COLO668 (cell line): ENCODE measurements at regions not wholly inside any gene's neighbourhood (a gene's known extent, or its start where the extent isn't known, plus 50 kb on each side); places are given as distances from the start of the nearest gene placed in this dataset.
"Not testable (repeated sequence)": the region's sequence is repeated elsewhere in the genome, so short reads cannot be mapped to it uniquely, and the experiment has no call there.

ENCODE experiments used
- DNase-seq: peaks from one replicate; lab custom pipeline; 2025; ENCODE audit not compliant: unreplicated experiment; lab: John Stamatoyannopoulos, UW

GRCh38 chr5:16987776-16988175 lies 51.7 kb upstream of the MYO10 start:
- DNase-seq: no peak

GRCh38 chr5:16990817-16991520 lies 54.9 kb upstream of the MYO10 start:
- not testable (repeated sequence) for DNase-seq

- no peak for DNase-seq
Measured at GRCh38 chr5:16992006-16992405, 55.9 kb upstream of the MYO10 start.

- no peak for DNase-seq
Measured at GRCh38 chr5:16992444-16992843, 56.4 kb upstream of the MYO10 start.

- no peak for DNase-seq
Measured at GRCh38 chr5:16994565-16994964, 58.5 kb upstream of the MYO10 start.

GRCh38 chr5:16995372-16995771 lies 59.3 kb upstream of the MYO10 start:
- no peak for DNase-seq

GRCh38 chr5:17000291-17000939 lies 64.3 kb upstream of the MYO10 start:
- no peak for DNase-seq

GRCh38 chr5:17001428-17001827 lies 65.3 kb upstream of the MYO10 start:
- DNase-seq: no peak

- DNase-seq: no peak
Measured at GRCh38 chr5:17004441-17005106, 68.5 kb upstream of the MYO10 start.

- DNase-seq: no peak
Measured at GRCh38 chr5:17005107-17005828, 69.2 kb upstream of the MYO10 start.

- no peak for DNase-seq
Measured at GRCh38 chr5:17012289-17012688, 76.2 kb upstream of the MYO10 start.

GRCh38 chr5:17014686-17015085 lies 78.6 kb upstream of the MYO10 start:
- no peak for DNase-seq

- no peak for DNase-seq
Measured at GRCh38 chr5:17018871-17019270, 82.8 kb upstream of the MYO10 start.

- DNase-seq: no peak
Measured at GRCh38 chr5:17019324-17019723, 83.2 kb upstream of the MYO10 start.

- no peak for DNase-seq
Measured at GRCh38 chr5:17020678-17021601, 84.9 kb upstream of the MYO10 start.

GRCh38 chr5:17021602-17021932 lies 85.5 kb upstream of the MYO10 start:
- no peak for DNase-seq

GRCh38 chr5:17022296-17022695 lies 86.2 kb upstream of the MYO10 start:
- DNase-seq: no peak

- DNase-seq: no peak
Measured at GRCh38 chr5:17024686-17025180, 88.6 kb upstream of the MYO10 start.

- not testable (repeated sequence) for DNase-seq
Measured at GRCh38 chr5:17031659-17032277, 95.7 kb upstream of the MYO10 start.
